Liver (tissue), 8 donors: ENCODE measurements at regions not wholly inside any gene's neighbourhood (a gene's known extent, or its start where the extent isn't known, plus 50 kb on each side); places are given as distances from the start of the nearest gene placed in this dataset.

Experiments used
- DNase-seq: peaks from one replicate; pipeline ENCODE4 v3.0.0-alpha.2; 2017; ENCODE audit warnings: low spot score
- H3K27ac ChIP-seq, 2 donors: one replicate each; pipeline ENCODE4 v1.7.0; 2013; ENCODE audit warnings: inconsistent platforms in 2 of 2, low read length in 2 of 2, control low read depth in 1 of 2, low read depth in 1 of 2, mild to moderate bottlenecking in 1 of 2
- H3K27me3 ChIP-seq, 4 donors: one replicate each; pipeline versions ENCODE4 v1.6.1 to v1.7.0; 2013; ENCODE audit warnings: low read length in 3 of 4, inconsistent platforms in 1 of 4, mild to moderate bottlenecking in 1 of 4, moderate library complexity in 1 of 4; ENCODE audit not compliant: control insufficient read depth in 4 of 4, insufficient read depth in 4 of 4
- H3K36me3 ChIP-seq, 4 donors: one replicate each; pipeline versions ENCODE4 v1.6.1 to v1.7.0; 2013; ENCODE audit warnings: low read length in 3 of 4, mild to moderate bottlenecking in 3 of 4, low read depth in 1 of 4, moderate library complexity in 1 of 4; ENCODE audit not compliant: control insufficient read depth in 4 of 4, insufficient read depth in 3 of 4
- H3K4me1 ChIP-seq, 4 donors: one replicate each; pipeline versions ENCODE4 v1.6.1 to v1.7.0; 2013; ENCODE audit warnings: low read length in 3 of 4, mild to moderate bottlenecking in 3 of 4, moderate library complexity in 1 of 4; ENCODE audit not compliant: control insufficient read depth in 4 of 4, insufficient read depth in 4 of 4
- H3K4me3 ChIP-seq, 3 donors: one replicate each; pipeline versions ENCODE4 v1.6.1 to v1.7.0; 2013; ENCODE audit warnings: low read length in 3 of 3, control low read depth in 1 of 3, low read depth in 1 of 3, mild to moderate bottlenecking in 1 of 3
- H3K9ac ChIP-seq, 2 donors: one replicate each; pipeline ENCODE4 v1.7.0; 2013; ENCODE audit warnings: low read length in 2 of 2, mild to moderate bottlenecking in 2 of 2, moderate library complexity in 2 of 2, control low read depth in 1 of 2, low read depth in 1 of 2
- H3K9me3 ChIP-seq, 4 donors: one replicate each; pipeline versions ENCODE4 v1.6.1 to v1.7.0; 2013; ENCODE audit warnings: low read length in 3 of 4; ENCODE audit not compliant: control insufficient read depth in 4 of 4
- ATF3 ChIP-seq: IDR thresholded peaks from 2 replicates; pipeline ENCODE4 v1.6.1; 2016; ENCODE audit warnings: antibody characterized with exemption
- CTCF ChIP-seq: fragments of 150-350 bp; IDR thresholded peaks from 2 replicates; pipeline ENCODE4 v1.5.1; 2017; ENCODE audit warnings: improper control_type of control experiment, low read depth, low read length; ENCODE audit not compliant: missing input control
- EGR1 ChIP-seq, 2 donors: IDR thresholded peaks; 2 replicates each; pipeline ENCODE4 v1.6.1; 2016 to 2018; ENCODE audit warnings: antibody characterized with exemption in 2 of 2, low read depth in 2 of 2
- FOXA1 ChIP-seq: IDR thresholded peaks from 2 replicates; pipeline ENCODE4 v1.6.1; 2016; ENCODE audit warnings: antibody characterized with exemption
- FOXA2 ChIP-seq: IDR thresholded peaks from 2 replicates; pipeline ENCODE4 v1.6.1; 2016; ENCODE audit warnings: antibody characterized with exemption
- GABPA ChIP-seq, 2 donors: IDR thresholded peaks in 1 of 2; conservative IDR thresholded peaks in 1 of 2; 2 replicates each; pipeline ENCODE4 v1.6.1; 2016; ENCODE audit warnings: antibody characterized with exemption in 2 of 2, mild to moderate bottlenecking in 1 of 2, moderate library complexity in 1 of 2
- HNF4A ChIP-seq, 2 donors: conservative IDR thresholded peaks; 2 replicates each; pipeline ENCODE4 v1.6.1; 2016; ENCODE audit warnings: antibody characterized with exemption in 2 of 2, mild to moderate bottlenecking in 2 of 2
- HNF4G ChIP-seq: IDR thresholded peaks from 2 replicates; pipeline ENCODE4 v1.6.1; 2016; ENCODE audit warnings: antibody characterized with exemption
- JUND ChIP-seq, 2 donors: IDR thresholded peaks; 2 replicates each; pipeline ENCODE4 v1.6.1; 2016; ENCODE audit warnings: antibody characterized with exemption in 2 of 2
- RAD21 ChIP-seq, 2 donors: IDR thresholded peaks; 2 replicates each; pipeline ENCODE4 v1.6.1; 2016; ENCODE audit warnings: antibody characterized with exemption in 2 of 2, mild to moderate bottlenecking in 2 of 2
- REST ChIP-seq: IDR thresholded peaks from 2 replicates; pipeline ENCODE4 v1.6.1; 2016; ENCODE audit warnings: antibody characterized with exemption, mild to moderate bottlenecking
- RXRA ChIP-seq, 2 donors: IDR thresholded peaks; 2 replicates each; pipeline ENCODE4 v1.6.1; 2017 to 2018; ENCODE audit warnings: antibody characterized with exemption in 2 of 2, mild to moderate bottlenecking in 1 of 2
- SP1 ChIP-seq: IDR thresholded peaks from 2 replicates; pipeline ENCODE4 v1.6.1; 2018; ENCODE audit warnings: antibody characterized with exemption, mild to moderate bottlenecking
- TAF1 ChIP-seq: conservative IDR thresholded peaks from 2 replicates; pipeline ENCODE4 v1.6.1; 2016; ENCODE audit warnings: antibody characterized with exemption, mild to moderate bottlenecking
- YY1 ChIP-seq: IDR thresholded peaks from 2 replicates; pipeline ENCODE4 v1.6.1; 2016; ENCODE audit warnings: antibody characterized with exemption, mild to moderate bottlenecking
- ZBTB33 ChIP-seq: IDR thresholded peaks from 2 replicates; pipeline ENCODE4 v1.6.1; 2016; ENCODE audit warnings: antibody characterized with exemption
- WGBS: extraction: QIAGEN DNeasy Blood & Tissue Kit; methylation state at CpG from one replicate; pipeline ENCODE4 v1.1.7; 2013; 5-methylcytosine and 5-hydroxymethylcytosine counted together
- TF ChIP-seq, protein P1 (sequence below): IDR thresholded peaks from 2 replicates; pipeline ENCODE4 v1.6.1; 2016; ENCODE audit warnings: antibody characterized with exemption
- donor health status: healthy.
- donor health status: healthy.
- donor health status: healthy.
- donor health status: healthy.
- donor health status: healthy.

- Histone ChIP-seq H3K27ac (no peak overlapping the region), H3K4me3 (no peak overlapping the region), H3K4me1 (no peaks in the 10 kb centered on the region), H3K27me3 (no peaks in the 10 kb centered on the region), H3K9ac (no peak overlapping the region), H3K9me3 (no peaks in the 10 kb centered on the region), H3K36me3 (no peaks in the 10 kb centered on the region)
- DNase-seq = no peak
- TF ChIP-seq, protein P1, sequence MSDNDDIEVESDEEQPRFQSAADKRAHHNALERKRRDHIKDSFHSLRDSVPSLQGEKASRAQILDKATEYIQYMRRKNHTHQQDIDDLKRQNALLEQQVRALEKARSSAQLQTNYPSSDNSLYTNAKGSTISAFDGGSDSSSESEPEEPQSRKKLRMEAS = no peak
- no peak for TF ChIP-seq ATF3
- no peak for TF ChIP-seq CTCF
- TF ChIP-seq REST = no peak
- no peak for TF ChIP-seq GABPA (IDR thresholded peaks at IDR 0.05 in 1 of 2, conservative IDR thresholded peaks at IDR 0.05 in 1 of 2)
- TF ChIP-seq SP1 = no peak
- TF ChIP-seq TAF1 = no peak
- TF ChIP-seq ZBTB33 = no peak
- no peak for TF ChIP-seq YY1
- no peak for TF ChIP-seq FOXA2
- TF ChIP-seq JUND (IDR thresholded peaks at IDR 0.05) = no peak
- TF ChIP-seq HNF4A (conservative IDR thresholded peaks at IDR 0.05) = no peak
- TF ChIP-seq HNF4G = no peak
- no peak for TF ChIP-seq EGR1 (IDR thresholded peaks at IDR 0.05; ENCODE audit: low read depth in 2 of 2)
- TF ChIP-seq RAD21 (IDR thresholded peaks at IDR 0.05) = no peak
- WGBS = 85% methylated on average over 5 of the region's 5 CpGs
Measured at GRCh38 chr2:191508738-191509137, 169.2 kb upstream of the NABP1 start.

DNA sequence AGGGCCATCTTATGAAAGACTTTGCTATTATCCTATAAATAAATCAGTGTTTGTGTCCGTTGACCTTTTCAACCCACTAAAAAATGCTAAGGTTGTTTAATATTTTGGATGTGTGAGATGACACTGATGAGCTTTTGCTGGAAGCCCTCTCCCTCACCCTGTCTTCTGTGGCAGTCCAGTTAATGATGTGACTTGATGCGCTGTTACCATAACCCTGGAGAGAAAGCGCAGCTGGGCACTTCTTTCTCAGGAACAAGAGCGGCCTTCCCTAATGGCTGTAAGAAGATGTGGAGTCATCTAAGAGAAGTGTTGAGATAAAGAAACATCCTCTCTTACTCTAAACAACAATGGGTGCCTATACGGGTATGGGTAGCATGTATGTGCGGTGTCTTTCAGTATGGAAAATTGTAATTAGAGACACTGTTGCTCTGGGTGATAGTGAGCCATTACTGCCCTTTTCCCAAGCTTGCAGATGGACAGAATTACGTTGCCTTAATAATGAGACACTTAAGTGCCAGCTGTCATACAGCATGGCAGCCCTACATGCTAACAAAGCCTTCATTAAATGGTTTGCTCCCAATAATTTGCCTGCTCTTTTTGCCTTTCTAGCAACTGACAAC, 165.6 kb upstream of the NABP1 start:
- DNase-seq = no peak
- Histone ChIP-seq H3K9ac (no peak overlapping the region), H3K9me3 (no peaks in the 10 kb centered on the region), H3K36me3 (no peaks in the 10 kb centered on the region), H3K4me1 (no peaks in the 10 kb centered on the region), H3K27ac (no peak overlapping the region), H3K27me3 (no peaks in the 10 kb centered on the region), H3K4me3 (no peak overlapping the region)
- WGBS = 94% methylated on average over 7 of the region's 7 CpGs
- TF ChIP-seq FOXA1 = no peak
- TF ChIP-seq, protein P1 = no peak
- no peak for TF ChIP-seq JUND (IDR thresholded peaks at IDR 0.05)
- no peak for TF ChIP-seq CTCF
- no peak for TF ChIP-seq ZBTB33
- TF ChIP-seq HNF4G = no peak
- TF ChIP-seq RXRA (IDR thresholded peaks at IDR 0.05) = no peak
- no peak for TF ChIP-seq EGR1 (IDR thresholded peaks at IDR 0.05; ENCODE audit: low read depth in 2 of 2)
- no peak for TF ChIP-seq YY1
- TF ChIP-seq RAD21 (IDR thresholded peaks at IDR 0.05) = no peak
- TF ChIP-seq FOXA2 = no peak
- no peak for TF ChIP-seq GABPA (IDR thresholded peaks at IDR 0.05 in 1 of 2, conservative IDR thresholded peaks at IDR 0.05 in 1 of 2)
- TF ChIP-seq SP1 = no peak
